Gastroesophageal sphincter (tissue), 3 donors: ENCODE measurements at regions not wholly inside any gene's neighbourhood (a gene's known extent, or its start where the extent isn't known, plus 50 kb on each side); places are given as distances from the start of the nearest gene placed in this dataset.

Source experiments
- CTCF ChIP-seq, 4 experiments: fragments of 200-600 bp in 2 of 4; fragments of 450-650 bp in 2 of 4; sonication (generic) in 1 of 4; IDR thresholded peaks; one replicate each; pipeline ENCODE4 v1.5.1; 2017 to 2019; ENCODE audit warnings: antibody characterized with exemption in 4 of 4, mild to moderate bottlenecking in 2 of 4, moderate library complexity in 2 of 4
- EP300 ChIP-seq: sonication (generic); formaldehyde crosslinking; IDR thresholded peaks from one replicate; pipeline ENCODE4 v1.6.1; 2017; ENCODE audit warnings: antibody characterized with exemption, mild to moderate bottlenecking
- POLR2A ChIP-seq, 2 donors: fragments of 450-650 bp; IDR thresholded peaks; one replicate each; pipeline ENCODE4 v1.6.1; 2017; ENCODE audit warnings: antibody characterized with exemption in 2 of 2, mild to moderate bottlenecking in 2 of 2, moderate library complexity in 1 of 2
- POLR2AphosphoS5 ChIP-seq: sonication (generic); formaldehyde crosslinking; IDR thresholded peaks from one replicate; pipeline ENCODE4 v1.6.1; 2017; ENCODE audit warnings: antibody characterized with exemption

- TF ChIP-seq POLR2A (IDR thresholded peaks at IDR 0.05) (no peak), CTCF (IDR thresholded peaks at IDR 0.05) (no peak), EP300 (no peak), POLR2AphosphoS5 (no peak)
Measured at GRCh38 chr4:64889906-64890610, 480.8 kb upstream of the TECRL start.
